ENCODE measurements at regions not wholly inside any gene's neighbourhood (a gene's known extent, or its start where the extent isn't known, plus 50 kb on each side); places are given as distances from the start of the nearest gene placed in this dataset.

DNA sequence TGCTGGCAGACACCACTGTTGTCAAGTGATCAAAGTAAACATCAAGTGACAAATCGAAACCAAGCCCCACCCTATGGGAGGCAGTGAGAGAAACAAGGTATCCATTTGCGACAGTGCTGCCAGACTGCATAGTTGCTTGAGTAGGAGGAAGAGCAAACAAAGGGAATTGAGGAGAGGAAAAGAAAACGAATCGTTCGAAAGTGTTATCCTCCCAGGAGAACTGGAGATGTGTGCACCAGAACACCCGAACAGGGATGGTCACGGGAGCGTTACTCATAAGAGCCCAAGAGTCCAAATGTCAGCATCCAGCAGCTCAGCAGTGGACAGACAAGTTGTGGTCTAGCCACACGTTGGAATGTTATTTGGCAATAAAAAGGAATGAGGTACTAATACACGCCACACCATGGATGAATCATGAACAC lies 58.4 kb upstream of the NUP50 start:
- H3K27ac ChIP-seq: no peak overlapping the region
- H3K4me3 ChIP-seq: no peak overlapping the region
- H3K4me2 ChIP-seq: no peak overlapping the region
- no peak for TF ChIP-seq Cebpa-rat (IDR thresholded peaks at IDR 0.05)
- peaks cover 15% of the 10 kb centered on the region; the same call in 1 of the 2 replicates for H3K4me1 ChIP-seq
- no peaks in the 10 kb centered on the region for H3K27me3 ChIP-seq
- no peaks in the 10 kb centered on the region for H3K9me3 ChIP-seq
- no peaks in the 10 kb centered on the region for H4K20me1 ChIP-seq
- no peaks in the 10 kb centered on the region for H3K36me3 ChIP-seq
- no peak overlapping the region for H3K9ac ChIP-seq

DNA sequence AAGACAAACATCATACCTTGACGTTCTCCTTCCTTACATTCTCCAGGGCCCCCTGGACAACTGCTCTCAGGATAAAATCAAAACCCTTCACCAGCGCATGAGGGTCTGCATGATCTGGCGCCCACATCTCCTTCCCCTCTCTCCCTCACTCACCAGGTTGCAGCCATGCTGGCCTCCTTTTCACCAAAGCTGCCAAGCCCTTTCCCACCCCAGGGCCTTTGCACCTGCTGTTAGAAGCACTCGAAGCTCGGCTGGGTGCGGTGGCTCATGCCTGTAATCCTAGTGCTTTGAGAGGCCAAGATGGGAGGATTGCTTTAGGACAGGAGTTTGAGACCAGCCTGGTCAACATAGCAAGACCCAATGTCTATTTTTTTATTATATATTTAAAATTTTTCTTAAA lies 56.1 kb upstream of the NUP50 start:
- Histone ChIP-seq H4K20me1 (no peaks in the 10 kb centered on the region), H3K27me3 (no peaks in the 10 kb centered on the region), H3K4me1 (peaks cover 4% of the 10 kb centered on the region; the same call in 1 of the 2 replicates), H3K4me3 (no peak overlapping the region), H3K27ac (no peak overlapping the region), H3K4me2 (no peak overlapping the region), H3K36me3 (no peaks in the 10 kb centered on the region), H3K9ac (no peak overlapping the region), H3K9me3 (no peaks in the 10 kb centered on the region; the same call in 1 of the 2 replicates)
- no peak for TF ChIP-seq Cebpa-rat (IDR thresholded peaks at IDR 0.05)

DNA sequence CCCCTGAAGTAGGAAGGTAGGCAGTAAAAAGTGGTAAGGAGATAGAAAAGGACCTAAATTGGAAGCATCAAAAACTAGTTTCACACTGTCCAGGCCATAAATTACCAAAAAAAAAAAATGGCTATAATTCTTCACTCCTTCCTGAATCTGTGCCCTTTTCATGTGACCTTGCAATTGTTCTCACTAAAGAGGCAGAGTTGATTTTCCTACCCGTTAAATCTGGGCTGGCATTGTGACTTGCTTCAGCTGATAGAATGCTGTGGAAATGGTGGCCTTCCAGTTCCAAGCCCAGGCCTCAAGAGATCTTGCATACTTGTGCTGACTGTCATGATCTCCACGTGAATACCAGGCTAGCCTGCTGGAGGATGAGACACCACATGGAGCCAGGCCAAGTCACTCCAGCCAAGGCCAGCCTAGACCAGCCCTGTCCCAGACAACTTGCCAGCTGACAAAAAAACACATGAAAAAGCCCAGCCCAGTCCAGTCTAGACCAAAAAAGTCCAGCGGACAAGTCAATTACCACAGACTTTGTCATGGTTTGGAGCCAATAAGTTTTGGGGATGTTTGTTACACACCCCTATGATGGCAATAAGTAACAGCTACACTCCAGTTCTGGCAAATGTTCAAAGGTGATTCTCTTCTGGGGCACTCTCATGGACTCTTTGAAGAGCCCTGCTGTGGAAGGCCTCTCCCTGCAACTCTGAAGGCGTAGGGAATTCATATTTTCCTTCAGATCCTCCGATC lies 51.4 kb upstream of the NUP50 start:
- Histone ChIP-seq H3K27ac (no peak overlapping the region), H3K4me2 (no peak overlapping the region)

More for the DNA sequence above, 51.4 kb upstream of the NUP50 start:
- TF ChIP-seq Cebpa-rat (IDR thresholded peaks at IDR 0.05): no peak
- peaks cover 6% of the 10 kb centered on the region for H3K9me3 ChIP-seq
- H4K20me1 ChIP-seq: no peaks in the 10 kb centered on the region
- no peaks in the 10 kb centered on the region for H3K4me1 ChIP-seq
- no peaks in the 10 kb centered on the region for H3K27me3 ChIP-seq
- H3K36me3 ChIP-seq: no peaks in the 10 kb centered on the region
- H3K4me3 ChIP-seq: no peak overlapping the region
- H3K9ac ChIP-seq: no peak overlapping the region

Measured in BLaER1 (cell line).